ENCODE measurements at regions not wholly inside any gene's neighbourhood (a gene's known extent, or its start where the extent isn't known, plus 50 kb on each side); places are given as distances from the start of the nearest gene placed in this dataset.
A peak's percentile ranks its signal among the peaks of the same experiment; 100 is the strongest.

GRCh38 chr12:5138845-5139244, 95.2 kb downstream of the KCNA5 start:
- H3K36me3 Mint-ChIP-seq = no peaks in the 10 kb centered on the region
- H3K4me2 ChIP-seq = no peak overlapping the region

GRCh38 chr12:5139751-5140150, 96.1 kb downstream of the KCNA5 start:
- no peaks in the 10 kb centered on the region for H3K9me3 ChIP-seq (ENCODE audit: low read depth)
- H3K9me3 Mint-ChIP-seq = peaks cover 10% of the 10 kb centered on the region
- H3K27ac ChIP-seq = no peak overlapping the region

More at GRCh38 chr12:5138845-5139244, 95.2 kb downstream of the KCNA5 start:
- Histone ChIP-seq H2AFZ (replicated peaks) (no peak overlapping the region), H3K27me3 (no peaks in the 10 kb centered on the region), H4K20me1 (ENCODE audit: low read depth) (no peaks in the 10 kb centered on the region), H3K27ac (no peak overlapping the region), H3K4me1 (no peaks in the 10 kb centered on the region), H3F3A (ENCODE audit: low read depth) (no peaks in the 10 kb centered on the region), H3K9ac (no peak overlapping the region), H3K4me3 (no peak overlapping the region), H3K79me2 (ENCODE audit: low read depth) (no peaks in the 10 kb centered on the region), H3K36me3 (no peaks in the 10 kb centered on the region), H3K9me3 (ENCODE audit: low read depth) (no peaks in the 10 kb centered on the region)
- no peak overlapping the region for H3K4me3 Mint-ChIP-seq
- DNase-seq (ENCODE audit: low spot score) = no peak
- peaks cover 8% of the 10 kb centered on the region for H3K9me3 Mint-ChIP-seq
- H3K27me3 Mint-ChIP-seq (ENCODE audit: insufficient read depth, low read depth) = peaks cover 7% of the 10 kb centered on the region
- TF ChIP-seq EZH2 (IDR thresholded peaks at IDR 0.05) (no peak), EZH2phosphoT487 (IDR thresholded peaks at IDR 0.05) (no peak), CTCF (IDR thresholded peaks at IDR 0.05) (no peak)
- peaks cover 4% of the 10 kb centered on the region for H3K4me1 Mint-ChIP-seq
- no peak overlapping the region for H3K27ac Mint-ChIP-seq

GRCh38 chr12:5140190-5140589, 96.5 kb downstream of the KCNA5 start:
- Histone ChIP-seq H3K27me3 (no peaks in the 10 kb centered on the region), H3K27ac (no peak overlapping the region), H3K4me3 (no peak overlapping the region), H4K20me1 (ENCODE audit: low read depth) (no peaks in the 10 kb centered on the region), H3K4me1 (no peaks in the 10 kb centered on the region), H3K4me2 (no peak overlapping the region), H3F3A (ENCODE audit: low read depth) (no peaks in the 10 kb centered on the region), H3K9me3 (ENCODE audit: low read depth) (no peaks in the 10 kb centered on the region), H3K36me3 (no peaks in the 10 kb centered on the region), H3K9ac (no peak overlapping the region), H3K79me2 (ENCODE audit: low read depth) (no peaks in the 10 kb centered on the region), H2AFZ (replicated peaks) (peak overlapping the region; percentile 47)
- peaks cover 10% of the 10 kb centered on the region for H3K9me3 Mint-ChIP-seq
- no peak overlapping the region for H3K4me3 Mint-ChIP-seq
- TF ChIP-seq EZH2phosphoT487 (IDR thresholded peaks at IDR 0.05) = no peak
- H3K36me3 Mint-ChIP-seq = no peaks in the 10 kb centered on the region
- H3K4me1 Mint-ChIP-seq = peaks cover 8% of the 10 kb centered on the region
- DNase-seq (ENCODE audit: low spot score) = no peak
- H3K27ac Mint-ChIP-seq = no peak overlapping the region
- peaks cover 4% of the 10 kb centered on the region for H3K27me3 Mint-ChIP-seq (ENCODE audit: insufficient read depth, low read depth)

More at GRCh38 chr12:5139751-5140150, 96.1 kb downstream of the KCNA5 start:
- Histone ChIP-seq H2AFZ (replicated peaks) (peak overlapping the region; percentile 47), H3F3A (ENCODE audit: low read depth) (no peaks in the 10 kb centered on the region), H3K4me1 (no peaks in the 10 kb centered on the region), H4K20me1 (ENCODE audit: low read depth) (no peaks in the 10 kb centered on the region), H3K79me2 (ENCODE audit: low read depth) (no peaks in the 10 kb centered on the region), H3K9ac (no peak overlapping the region), H3K36me3 (no peaks in the 10 kb centered on the region), H3K4me2 (no peak overlapping the region), H3K4me3 (no peak overlapping the region), H3K27me3 (no peaks in the 10 kb centered on the region)
- Mint-ChIP-seq H3K4me3 (no peak overlapping the region), H3K36me3 (no peaks in the 10 kb centered on the region), H3K27ac (no peak overlapping the region), H3K27me3 (ENCODE audit: insufficient read depth, low read depth) (peaks cover 5% of the 10 kb centered on the region), H3K4me1 (peaks cover 8% of the 10 kb centered on the region)
- no peak for TF ChIP-seq EZH2phosphoT487 (IDR thresholded peaks at IDR 0.05)
- TF ChIP-seq CTCF (IDR thresholded peaks at IDR 0.05) = no peak
- no peak for TF ChIP-seq EZH2 (IDR thresholded peaks at IDR 0.05)
- no peak for DNase-seq (ENCODE audit: low spot score)

GRCh38 chr12:5148880-5149279, 105.2 kb downstream of the KCNA5 start:
- H3K27ac Mint-ChIP-seq = no peak overlapping the region
- no peaks in the 10 kb centered on the region for H3K79me2 ChIP-seq (ENCODE audit: low read depth)
- no peak overlapping the region for H3K27ac ChIP-seq
- no peaks in the 10 kb centered on the region for H3K9me3 ChIP-seq (ENCODE audit: low read depth)
- H3K36me3 ChIP-seq = no peaks in the 10 kb centered on the region
- no peaks in the 10 kb centered on the region for H3K27me3 Mint-ChIP-seq (ENCODE audit: insufficient read depth, low read depth)
- peaks cover 14% of the 10 kb centered on the region for H3K4me1 Mint-ChIP-seq
- no peak overlapping the region for H3K4me3 Mint-ChIP-seq
- no peaks in the 10 kb centered on the region for H3K36me3 Mint-ChIP-seq
- no peaks in the 10 kb centered on the region for H3K27me3 ChIP-seq
- H2AFZ ChIP-seq (replicated peaks) = no peak overlapping the region
- H3K4me1 ChIP-seq = peaks cover 19% of the 10 kb centered on the region
- no peaks in the 10 kb centered on the region for H3F3A ChIP-seq (ENCODE audit: low read depth)
- peak overlapping the region; percentile 48 for H3K4me2 ChIP-seq
- H3K9ac ChIP-seq = no peak overlapping the region
- TF ChIP-seq EZH2 (IDR thresholded peaks at IDR 0.05) = no peak
- TF ChIP-seq CTCF (IDR thresholded peaks at IDR 0.05) = no peak
- TF ChIP-seq EZH2phosphoT487 (IDR thresholded peaks at IDR 0.05) = no peak
- DNase-seq (ENCODE audit: low spot score) = no peak
- no peaks in the 10 kb centered on the region for H4K20me1 ChIP-seq (ENCODE audit: low read depth)
- H3K4me3 ChIP-seq = no peak overlapping the region
- peaks cover 2% of the 10 kb centered on the region for H3K9me3 Mint-ChIP-seq
